GM23338 (cell line): ENCODE measurements at regions not wholly inside any gene's neighbourhood (a gene's known extent, or its start where the extent isn't known, plus 50 kb on each side); places are given as distances from the start of the nearest gene placed in this dataset.

Source experiments
- ATAC-seq: fragments of 200-7000 bp; cut with Tn5 transposase; 3 replicates; pipeline ENCODE4 v1.9.1; 2020
- DNase-seq: peaks from one replicate; pipeline ENCODE4 v3.0.0-alpha.2; 2015; ENCODE audit warnings: low spot score
- H2AFZ ChIP-seq: fragments of 200-600 bp; sonication (generic); 2 replicates; pipeline ENCODE4 v1.8.0; 2016; ENCODE audit warnings: antibody characterized with exemption, mild to moderate bottlenecking, moderate library complexity
- H3F3A ChIP-seq: fragments of 200-600 bp; sonication (generic); replicated peaks from 2 replicates; pipeline ENCODE4 v1.8.0; 2017; ENCODE audit warnings: antibody characterized with exemption, mixed run types, low read depth
- H3K27ac ChIP-seq: fragments of 200-600 bp; sonication (generic); 2 replicates; pipeline ENCODE4 v1.6.1; 2016; ENCODE audit warnings: low read depth
- H3K27me3 ChIP-seq: fragments of 200-600 bp; sonication (generic); 2 replicates; pipeline ENCODE4 v1.8.0; 2016; ENCODE audit warnings: mild to moderate bottlenecking, mixed run types, moderate library complexity; ENCODE audit not compliant: insufficient read depth
- H3K36me3 ChIP-seq: fragments of 200-600 bp; sonication (generic); 2 replicates; pipeline ENCODE4 v1.8.0; 2016; ENCODE audit warnings: mild to moderate bottlenecking; ENCODE audit not compliant: insufficient read depth
- H3K4me1 ChIP-seq: fragments of 200-600 bp; sonication (generic); 2 replicates; pipeline ENCODE4 v1.8.0; 2016; ENCODE audit warnings: mild to moderate bottlenecking, moderate library complexity; ENCODE audit not compliant: insufficient read depth
- H3K4me2 ChIP-seq: fragments of 200-600 bp; sonication (generic); 2 replicates; pipeline ENCODE4 v1.7.1; 2017; ENCODE audit warnings: mixed run types
- H3K4me3 ChIP-seq: fragments of 200-600 bp; sonication (generic); 2 replicates; pipeline ENCODE4 v1.6.1; 2016; ENCODE audit warnings: mixed run types
- H3K79me2 ChIP-seq: fragments of 200-600 bp; sonication (generic); replicated peaks from 2 replicates; pipeline ENCODE4 v1.8.0; 2017; ENCODE audit warnings: mild to moderate bottlenecking; ENCODE audit not compliant: insufficient read depth
- H3K9me2 ChIP-seq: fragments of 200-600 bp; sonication (generic); 2 replicates; pipeline ENCODE4 v1.8.0; 2017; ENCODE audit not compliant: insufficient read depth
- H4K20me1 ChIP-seq: fragments of 200-600 bp; sonication (generic); replicated peaks from 2 replicates; pipeline ENCODE4 v1.8.0; 2017; ENCODE audit warnings: mild to moderate bottlenecking; ENCODE audit not compliant: insufficient read depth
- H3K27ac Mint-ChIP-seq: 2 replicates; pipeline ENCODE4 v1.8.0; 2020; ENCODE audit warnings: inconsistent platforms, mild to moderate bottlenecking, moderate library complexity, mixed read lengths
- H3K27me3 Mint-ChIP-seq: 3 replicates; pipeline ENCODE4 v1.8.0; 2022; ENCODE audit warnings: low read depth, mild to moderate bottlenecking, moderate library complexity, mixed read lengths, inconsistent platforms; ENCODE audit not compliant: insufficient read depth, poor library complexity
- H3K36me3 Mint-ChIP-seq: 3 replicates; pipeline ENCODE4 v1.8.0; 2021; ENCODE audit warnings: low read depth, mild to moderate bottlenecking, inconsistent platforms, moderate library complexity, mixed read lengths
- H3K4me1 Mint-ChIP-seq: 3 replicates; pipeline ENCODE4 v1.8.0; 2020; ENCODE audit warnings: mild to moderate bottlenecking, inconsistent platforms, mixed read lengths
- H3K4me3 Mint-ChIP-seq: 3 replicates; pipeline ENCODE4 v1.8.0; 2021; ENCODE audit warnings: moderate library complexity, mild to moderate bottlenecking, inconsistent platforms, mixed read lengths
- H3K9me3 Mint-ChIP-seq: 3 replicates; pipeline ENCODE4 v1.8.0; 2020; ENCODE audit warnings: moderate library complexity, mild to moderate bottlenecking, inconsistent platforms, mixed read lengths
- CREB1 ChIP-seq: fragments of 250-450 bp; sonication (Bioruptor Pico); IDR thresholded peaks from 2 replicates; pipeline ENCODE4 v1.5.0; 2020; ENCODE audit warnings: low read depth, mild to moderate bottlenecking, moderate library complexity
- CTCF ChIP-seq, 2 experiments: fragments of 200-600 bp in 1 of 2; sonication (generic) in 1 of 2; conservative IDR thresholded peaks; 2 replicates each; pipeline versions ENCODE4 v1.5.1 to v1.6.1; 2016 to 2017; ENCODE audit warnings: antibody characterized with exemption in 2 of 2, low read depth in 2 of 2, mild to moderate bottlenecking in 2 of 2, moderate library complexity in 1 of 2
- ETS1 ChIP-seq: IDR thresholded peaks from 2 replicates; pipeline ENCODE4 v1.6.1; 2016; ENCODE audit warnings: antibody characterized with exemption
- EZH2 ChIP-seq: fragments of 200-600 bp; sonication (generic); IDR thresholded peaks from one replicate; pipeline ENCODE4 v1.8.0; 2017; ENCODE audit warnings: antibody characterized with exemption, mild to moderate bottlenecking, low read depth; ENCODE audit not compliant: unreplicated experiment
- JUNB ChIP-seq: IDR thresholded peaks from one replicate; pipeline ENCODE4 v1.6.1; 2016; ENCODE audit warnings: antibody characterized with exemption; ENCODE audit not compliant: unreplicated experiment
- NANOG ChIP-seq: IDR thresholded peaks from 2 replicates; pipeline ENCODE4 v1.6.1; 2016; ENCODE audit warnings: antibody characterized with exemption, borderline replicate concordance
- POLR2AphosphoS5 ChIP-seq: IDR thresholded peaks from 2 replicates; pipeline ENCODE4 v1.6.1; 2016; ENCODE audit warnings: antibody characterized with exemption, low read depth
- STAT1 ChIP-seq: IDR thresholded peaks from one replicate; pipeline ENCODE4 v1.6.1; 2016; ENCODE audit warnings: antibody characterized with exemption; ENCODE audit not compliant: unreplicated experiment
- ZNF114 ChIP-seq: fragments of 250-450 bp; sonication (Bioruptor Pico); IDR thresholded peaks from 2 replicates; pipeline ENCODE4 v1.5.0; 2020; ENCODE audit warnings: mild to moderate bottlenecking, moderate library complexity
- TF ChIP-seq, protein P1 (sequence below): fragments of 250-450 bp; sonication (Bioruptor Pico); IDR thresholded peaks from 2 replicates; pipeline ENCODE4 v1.5.0; 2020; ENCODE audit warnings: mild to moderate bottlenecking, moderate library complexity
- TF ChIP-seq, protein P2 (sequence below): IDR thresholded peaks from one replicate; pipeline ENCODE4 v1.6.1; 2018; ENCODE audit warnings: antibody characterized with exemption; ENCODE audit not compliant: unreplicated experiment

- no peak overlapping the region for H3K27ac Mint-ChIP-seq
- no peak for DNase-seq
Observed at GRCh38 chr4:137063961-137064360, 468.3 kb downstream of the PCDH18 start.

More at GRCh38 chr4:137063961-137064360, 468.3 kb downstream of the PCDH18 start:
- no peak for ATAC-seq
- no peak for TF ChIP-seq EZH2
- no peak for TF ChIP-seq JUNB
- TF ChIP-seq CREB1 (CRISPR knock-in tag) = no peak
- no peak for TF ChIP-seq ZNF114 (CRISPR knock-in tag)
- TF ChIP-seq, protein P1, sequence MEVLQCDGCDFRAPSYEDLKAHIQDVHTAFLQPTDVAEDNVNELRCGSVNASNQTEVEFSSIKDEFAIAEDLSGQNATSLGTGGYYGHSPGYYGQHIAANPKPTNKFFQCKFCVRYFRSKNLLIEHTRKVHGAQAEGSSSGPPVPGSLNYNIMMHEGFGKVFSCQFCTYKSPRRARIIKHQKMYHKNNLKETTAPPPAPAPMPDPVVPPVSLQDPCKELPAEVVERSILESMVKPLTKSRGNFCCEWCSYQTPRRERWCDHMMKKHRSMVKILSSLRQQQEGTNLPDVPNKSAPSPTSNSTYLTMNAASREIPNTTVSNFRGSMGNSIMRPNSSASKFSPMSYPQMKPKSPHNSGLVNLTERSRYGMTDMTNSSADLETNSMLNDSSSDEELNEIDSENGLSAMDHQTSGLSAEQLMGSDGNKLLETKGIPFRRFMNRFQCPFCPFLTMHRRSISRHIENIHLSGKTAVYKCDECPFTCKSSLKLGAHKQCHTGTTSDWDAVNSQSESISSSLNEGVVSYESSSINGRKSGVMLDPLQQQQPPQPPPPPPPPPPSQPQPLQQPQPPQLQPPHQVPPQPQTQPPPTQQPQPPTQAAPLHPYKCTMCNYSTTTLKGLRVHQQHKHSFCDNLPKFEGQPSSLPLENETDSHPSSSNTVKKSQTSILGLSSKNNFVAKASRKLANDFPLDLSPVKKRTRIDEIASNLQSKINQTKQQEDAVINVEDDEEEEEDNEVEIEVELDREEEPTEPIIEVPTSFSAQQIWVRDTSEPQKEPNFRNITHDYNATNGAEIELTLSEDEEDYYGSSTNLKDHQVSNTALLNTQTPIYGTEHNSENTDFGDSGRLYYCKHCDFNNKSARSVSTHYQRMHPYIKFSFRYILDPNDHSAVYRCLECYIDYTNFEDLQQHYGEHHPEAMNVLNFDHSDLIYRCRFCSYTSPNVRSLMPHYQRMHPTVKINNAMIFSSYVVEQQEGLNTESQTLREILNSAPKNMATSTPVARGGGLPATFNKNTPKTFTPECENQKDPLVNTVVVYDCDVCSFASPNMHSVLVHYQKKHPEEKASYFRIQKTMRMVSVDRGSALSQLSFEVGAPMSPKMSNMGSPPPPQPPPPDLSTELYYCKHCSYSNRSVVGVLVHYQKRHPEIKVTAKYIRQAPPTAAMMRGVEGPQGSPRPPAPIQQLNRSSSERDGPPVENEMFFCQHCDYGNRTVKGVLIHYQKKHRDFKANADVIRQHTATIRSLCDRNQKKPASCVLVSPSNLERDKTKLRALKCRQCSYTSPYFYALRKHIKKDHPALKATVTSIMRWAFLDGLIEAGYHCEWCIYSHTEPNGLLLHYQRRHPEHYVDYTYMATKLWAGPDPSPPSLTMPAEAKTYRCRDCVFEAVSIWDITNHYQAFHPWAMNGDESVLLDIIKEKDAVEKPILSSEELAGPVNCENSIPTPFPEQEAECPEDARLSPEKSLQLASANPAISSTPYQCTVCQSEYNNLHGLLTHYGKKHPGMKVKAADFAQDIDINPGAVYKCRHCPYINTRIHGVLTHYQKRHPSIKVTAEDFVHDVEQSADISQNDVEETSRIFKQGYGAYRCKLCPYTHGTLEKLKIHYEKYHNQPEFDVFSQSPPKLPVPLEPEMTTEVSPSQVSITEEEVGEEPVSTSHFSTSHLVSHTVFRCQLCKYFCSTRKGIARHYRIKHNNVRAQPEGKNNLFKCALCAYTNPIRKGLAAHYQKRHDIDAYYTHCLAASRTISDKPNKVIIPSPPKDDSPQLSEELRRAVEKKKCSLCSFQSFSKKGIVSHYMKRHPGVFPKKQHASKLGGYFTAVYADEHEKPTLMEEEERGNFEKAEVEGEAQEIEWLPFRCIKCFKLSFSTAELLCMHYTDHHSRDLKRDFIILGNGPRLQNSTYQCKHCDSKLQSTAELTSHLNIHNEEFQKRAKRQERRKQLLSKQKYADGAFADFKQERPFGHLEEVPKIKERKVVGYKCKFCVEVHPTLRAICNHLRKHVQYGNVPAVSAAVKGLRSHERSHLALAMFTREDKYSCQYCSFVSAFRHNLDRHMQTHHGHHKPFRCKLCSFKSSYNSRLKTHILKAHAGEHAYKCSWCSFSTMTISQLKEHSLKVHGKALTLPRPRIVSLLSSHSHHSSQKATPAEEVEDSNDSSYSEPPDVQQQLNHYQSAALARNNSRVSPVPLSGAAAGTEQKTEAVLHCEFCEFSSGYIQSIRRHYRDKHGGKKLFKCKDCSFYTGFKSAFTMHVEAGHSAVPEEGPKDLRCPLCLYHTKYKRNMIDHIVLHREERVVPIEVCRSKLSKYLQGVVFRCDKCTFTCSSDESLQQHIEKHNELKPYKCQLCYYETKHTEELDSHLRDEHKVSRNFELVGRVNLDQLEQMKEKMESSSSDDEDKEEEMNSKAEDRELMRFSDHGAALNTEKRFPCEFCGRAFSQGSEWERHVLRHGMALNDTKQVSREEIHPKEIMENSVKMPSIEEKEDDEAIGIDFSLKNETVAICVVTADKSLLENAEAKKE (CRISPR knock-in tag) = no peak
- TF ChIP-seq NANOG = no peak
- no peak for TF ChIP-seq POLR2AphosphoS5
- TF ChIP-seq ETS1 = no peak
- TF ChIP-seq STAT1 = no peak
- no peak for TF ChIP-seq CTCF (conservative IDR thresholded peaks at IDR 0.05; ENCODE audit: low read depth in 2 of 2)
- TF ChIP-seq, protein P2, sequence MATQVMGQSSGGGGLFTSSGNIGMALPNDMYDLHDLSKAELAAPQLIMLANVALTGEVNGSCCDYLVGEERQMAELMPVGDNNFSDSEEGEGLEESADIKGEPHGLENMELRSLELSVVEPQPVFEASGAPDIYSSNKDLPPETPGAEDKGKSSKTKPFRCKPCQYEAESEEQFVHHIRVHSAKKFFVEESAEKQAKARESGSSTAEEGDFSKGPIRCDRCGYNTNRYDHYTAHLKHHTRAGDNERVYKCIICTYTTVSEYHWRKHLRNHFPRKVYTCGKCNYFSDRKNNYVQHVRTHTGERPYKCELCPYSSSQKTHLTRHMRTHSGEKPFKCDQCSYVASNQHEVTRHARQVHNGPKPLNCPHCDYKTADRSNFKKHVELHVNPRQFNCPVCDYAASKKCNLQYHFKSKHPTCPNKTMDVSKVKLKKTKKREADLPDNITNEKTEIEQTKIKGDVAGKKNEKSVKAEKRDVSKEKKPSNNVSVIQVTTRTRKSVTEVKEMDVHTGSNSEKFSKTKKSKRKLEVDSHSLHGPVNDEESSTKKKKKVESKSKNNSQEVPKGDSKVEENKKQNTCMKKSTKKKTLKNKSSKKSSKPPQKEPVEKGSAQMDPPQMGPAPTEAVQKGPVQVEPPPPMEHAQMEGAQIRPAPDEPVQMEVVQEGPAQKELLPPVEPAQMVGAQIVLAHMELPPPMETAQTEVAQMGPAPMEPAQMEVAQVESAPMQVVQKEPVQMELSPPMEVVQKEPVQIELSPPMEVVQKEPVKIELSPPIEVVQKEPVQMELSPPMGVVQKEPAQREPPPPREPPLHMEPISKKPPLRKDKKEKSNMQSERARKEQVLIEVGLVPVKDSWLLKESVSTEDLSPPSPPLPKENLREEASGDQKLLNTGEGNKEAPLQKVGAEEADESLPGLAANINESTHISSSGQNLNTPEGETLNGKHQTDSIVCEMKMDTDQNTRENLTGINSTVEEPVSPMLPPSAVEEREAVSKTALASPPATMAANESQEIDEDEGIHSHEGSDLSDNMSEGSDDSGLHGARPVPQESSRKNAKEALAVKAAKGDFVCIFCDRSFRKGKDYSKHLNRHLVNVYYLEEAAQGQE = no peak
- H3K4me3 Mint-ChIP-seq = no peak overlapping the region
- no peak overlapping the region for H3K4me2 ChIP-seq
- H3K27me3 Mint-ChIP-seq = no peaks in the 10 kb centered on the region
- no peaks in the 10 kb centered on the region for H3K36me3 Mint-ChIP-seq
- peaks cover 2% of the 10 kb centered on the region; the same call in 1 of the 3 replicates for H3K4me1 Mint-ChIP-seq
- H4K20me1 ChIP-seq = no peaks in the 10 kb centered on the region
- H3K4me1 ChIP-seq = no peaks in the 10 kb centered on the region; the same call in 1 of the 2 replicates
- H3K9me3 Mint-ChIP-seq = no peaks in the 10 kb centered on the region
- H3K27me3 ChIP-seq = no peaks in the 10 kb centered on the region
- no peak overlapping the region for H3K4me3 ChIP-seq
- H3K79me2 ChIP-seq = no peaks in the 10 kb centered on the region
- H3K36me3 ChIP-seq = no peaks in the 10 kb centered on the region
- H3K27ac ChIP-seq = no peak overlapping the region
- no peaks in the 10 kb centered on the region for H3K9me2 ChIP-seq
- no peak overlapping the region for H2AFZ ChIP-seq
- no peaks in the 10 kb centered on the region for H3F3A ChIP-seq
